Smooth muscle cell (in vitro differentiated cells): ENCODE measurements at regions not wholly inside any gene's neighbourhood (a gene's known extent, or its start where the extent isn't known, plus 50 kb on each side); places are given as distances from the start of the nearest gene placed in this dataset.
"Not testable (repeated sequence)": the region's sequence is repeated elsewhere in the genome, so short reads cannot be mapped to it uniquely, and the experiment has no call there.

Experiments
- DNase-seq: peaks from one replicate; lab custom pipeline; 2025; ENCODE audit not compliant: unreplicated experiment; lab: John Stamatoyannopoulos, UW
- H2AFZ ChIP-seq: fragments of 200-600 bp; sonication (generic); 2 replicates; pipeline ENCODE4 v1.6.0; 2016; ENCODE audit warnings: antibody characterized with exemption, low read depth, mild to moderate bottlenecking
- H3F3A ChIP-seq: fragments of 200-600 bp; sonication (generic); 2 replicates; pipeline ENCODE4 v1.6.0; 2017; ENCODE audit warnings: antibody characterized with exemption, low read depth
- H3K27ac ChIP-seq: fragments of 200-600 bp; sonication (generic); 2 replicates; pipeline ENCODE4 v1.5.1; 2016; ENCODE audit warnings: low read depth, mild to moderate bottlenecking
- H3K27me3 ChIP-seq: fragments of 200-600 bp; sonication (generic); 2 replicates; pipeline ENCODE4 v1.6.1; 2016; ENCODE audit warnings: low read depth, mild to moderate bottlenecking
- H3K36me3 ChIP-seq: fragments of 200-600 bp; sonication (generic); 2 replicates; pipeline ENCODE4 v1.5.1; 2016; ENCODE audit warnings: low read depth
- H3K4me1 ChIP-seq: fragments of 200-600 bp; sonication (generic); 2 replicates; pipeline ENCODE4 v1.5.1; 2016; ENCODE audit warnings: low read depth
- H3K4me2 ChIP-seq: fragments of 200-600 bp; sonication (generic); 2 replicates; pipeline ENCODE4 v1.6.0; 2016; ENCODE audit warnings: mild to moderate bottlenecking
- H3K4me3 ChIP-seq: fragments of 200-600 bp; sonication (generic); 2 replicates; pipeline ENCODE4 v1.5.1; 2016; ENCODE audit warnings: mild to moderate bottlenecking
- H3K79me2 ChIP-seq: fragments of 200-600 bp; sonication (generic); 2 replicates; pipeline ENCODE4 v1.6.0; 2016; ENCODE audit warnings: low read depth, mild to moderate bottlenecking
- H3K9ac ChIP-seq: fragments of 200-600 bp; sonication (generic); 2 replicates; pipeline ENCODE4 v1.6.0; 2016; ENCODE audit warnings: low read depth
- H3K9me3 ChIP-seq: fragments of 200-600 bp; sonication (generic); replicated peaks from 2 replicates; pipeline ENCODE4 v1.5.1; 2016; ENCODE audit warnings: low read depth
- H4K20me1 ChIP-seq: fragments of 200-600 bp; sonication (generic); 2 replicates; pipeline ENCODE4 v1.6.0; 2016; ENCODE audit warnings: low read depth
- WGBS: methylation state at CpG from one replicate; pipeline ENCODE4 v1.1.7; 2016; ENCODE audit warnings: low lambda C conversion rate; 5-methylcytosine and 5-hydroxymethylcytosine counted together

- H3K9ac ChIP-seq, H2AFZ ChIP-seq, DNase-seq, H3K36me3 ChIP-seq, H3K27ac ChIP-seq, H3F3A ChIP-seq, H4K20me1 ChIP-seq, H3K4me1 ChIP-seq, H3K27me3 ChIP-seq, H3K4me2 ChIP-seq, H3K9me3 ChIP-seq, H3K79me2 ChIP-seq, H3K4me3 ChIP-seq: not testable (repeated sequence)
- WGBS: 66% methylated on average over 3 of the region's 3 CpGs
These were observed 141.3 kb downstream of the NPIPA5 start for GRCh38 chr16:15236674-15237323.

GRCh38 chr16:15235140-15235539 lies 141.1 kb upstream of the RRN3 start:
- not testable (repeated sequence) for H3K27me3 ChIP-seq, DNase-seq, H3K27ac ChIP-seq, H3K9ac ChIP-seq, H3K4me1 ChIP-seq, H3K4me2 ChIP-seq, H3F3A ChIP-seq, H3K79me2 ChIP-seq, H3K9me3 ChIP-seq, H3K4me3 ChIP-seq, H4K20me1 ChIP-seq, H3K36me3 ChIP-seq, H2AFZ ChIP-seq
- WGBS: 54% methylated on average over 3 of the region's 5 CpGs

GRCh38 chr16:15234702-15235101 lies 140.6 kb upstream of the RRN3 start:
- H2AFZ ChIP-seq, H3K4me3 ChIP-seq, H3K9me3 ChIP-seq, H3K27ac ChIP-seq, H4K20me1 ChIP-seq, H3K36me3 ChIP-seq, H3F3A ChIP-seq, H3K4me1 ChIP-seq, H3K4me2 ChIP-seq, H3K9ac ChIP-seq, DNase-seq, H3K27me3 ChIP-seq, H3K79me2 ChIP-seq: not testable (repeated sequence)
- WGBS: no CpG with 5 or more reads among the region's 9 CpGs

GRCh38 chr16:15230432-15230831 lies 136.4 kb upstream of the RRN3 start:
- H4K20me1 ChIP-seq: not testable (repeated sequence)
- no CpG with 5 or more reads among the region's 5 CpGs for WGBS

GRCh38 chr16:15229661-15230060 lies 135.6 kb upstream of the RRN3 start:
- H3K79me2 ChIP-seq, H3K4me1 ChIP-seq, H2AFZ ChIP-seq, H3K27ac ChIP-seq, H3K36me3 ChIP-seq, H3K4me2 ChIP-seq, H3K4me3 ChIP-seq, H3F3A ChIP-seq, H3K9me3 ChIP-seq, H3K27me3 ChIP-seq, DNase-seq, H4K20me1 ChIP-seq, H3K9ac ChIP-seq: not testable (repeated sequence)
- WGBS: 88% methylated on average over 2 of the region's 2 CpGs

More at GRCh38 chr16:15230432-15230831, 136.4 kb upstream of the RRN3 start:
- not testable (repeated sequence) for H3K27me3 ChIP-seq, H3K36me3 ChIP-seq, H3K9ac ChIP-seq, H3K27ac ChIP-seq, H3F3A ChIP-seq, H3K9me3 ChIP-seq, H2AFZ ChIP-seq, H3K4me1 ChIP-seq, H3K79me2 ChIP-seq, H3K4me2 ChIP-seq, DNase-seq, H3K4me3 ChIP-seq

GRCh38 chr16:15224651-15225050 lies 130.6 kb upstream of the RRN3 start:
- H3F3A ChIP-seq, H3K9me3 ChIP-seq, H3K36me3 ChIP-seq, H3K9ac ChIP-seq, H4K20me1 ChIP-seq, H2AFZ ChIP-seq, DNase-seq, H3K27me3 ChIP-seq, H3K79me2 ChIP-seq, H3K4me2 ChIP-seq, H3K4me1 ChIP-seq, H3K27ac ChIP-seq, H3K4me3 ChIP-seq: not testable (repeated sequence)
- no CpG with 5 or more reads among the region's 1 CpG for WGBS

- H2AFZ ChIP-seq, DNase-seq, H3F3A ChIP-seq, H4K20me1 ChIP-seq, H3K27me3 ChIP-seq, H3K9me3 ChIP-seq, H3K4me3 ChIP-seq, H3K9ac ChIP-seq, H3K27ac ChIP-seq, H3K4me1 ChIP-seq, H3K4me2 ChIP-seq, H3K79me2 ChIP-seq, H3K36me3 ChIP-seq: not testable (repeated sequence)
- WGBS: no CpG with 5 or more reads among the region's 4 CpGs
These were observed 129.3 kb upstream of the RRN3 start for GRCh38 chr16:15223398-15223797.
